ENCODE measurements at regions not wholly inside any gene's neighbourhood (a gene's known extent, or its start where the extent isn't known, plus 50 kb on each side); places are given as distances from the start of the nearest gene placed in this dataset.

GRCh38 chr20:57894522-57894921 lies 184.7 kb upstream of the PMEPA1 start:
- in situ Hi-C loops (cut with MboI; ENCODE audit: low sequenced_read_pairs) (no loop called here), dilution Hi-C loops (cut with HindIII; ENCODE audit: low sequenced_read_pairs, unreplicated experiment) (no loop called here), intact Hi-C loops (cut with micrococcal nuclease) (no loop called here)
- H4K5ac ChIP-seq (ENCODE audit: low read depth, low read length): no peak overlapping the region
- ChIA-PET CTCF (no interaction called here), POLR2A (ENCODE audit: unreplicated experiment) (no interaction called here)
- H3K79me1 ChIP-seq (ENCODE audit: low read depth in 1 of 2, low read length in 2 of 2): no peaks in the 10 kb centered on the region
- H3K4ac ChIP-seq (ENCODE audit: low read depth, low read length): no peak overlapping the region
- TF ChIP-seq NFE2L2 (IDR thresholded peaks at IDR 0.05; ENCODE audit: low read depth, low read length) (no peak), RCOR1 (IDR thresholded peaks at IDR 0.05; ENCODE audit: insufficient replicate concordance, low read length) (no peak), BHLHE40 (IDR thresholded peaks at IDR 0.05; ENCODE audit: low read depth, low read length) (no peak), FOS (IDR thresholded peaks at IDR 0.05; ENCODE audit: low read depth, low read length) (no peak), SMC3 (IDR thresholded peaks at IDR 0.05; ENCODE audit: low read depth, low read length) (no peak)
- H2AFZ ChIP-seq (replicated peaks; ENCODE audit: low read length, poor library complexity): no peak overlapping the region
- no peak overlapping the region for H3K56ac ChIP-seq (ENCODE audit: extremely low read depth, insufficient read depth, low read length)
- DNase-seq (no peak), ATAC-seq (ENCODE audit: low read depth) (no peak)
- no peak overlapping the region for H3K27ac ChIP-seq (ENCODE audit: insufficient read depth, low read length)
- H3K4me2 ChIP-seq (ENCODE audit: low read depth, low read length): no peak overlapping the region
- H4K8ac ChIP-seq (ENCODE audit: low read depth in 2 of 2, low read length in 2 of 2): no peak overlapping the region
- H3K4me3 ChIP-seq (ENCODE audit: insufficient read depth, low read depth, low read length): no peak overlapping the region
- no peak overlapping the region for H2BK15ac ChIP-seq (ENCODE audit: low read depth, low read length)
- no peaks in the 10 kb centered on the region for H3K36me3 ChIP-seq (ENCODE audit: control insufficient read depth, insufficient read depth, low read length)
- H3K9me1 ChIP-seq (ENCODE audit: insufficient read depth, low read length): no peaks in the 10 kb centered on the region
- no peak overlapping the region for H3K23ac ChIP-seq (ENCODE audit: low read depth, low read length)
- H3K18ac ChIP-seq (ENCODE audit: low read depth, low read length): no peak overlapping the region
- H2AK9ac ChIP-seq (replicated peaks; ENCODE audit: low read depth, low read length, poor library complexity): no peak overlapping the region
- H3K27me3 ChIP-seq (ENCODE audit: control insufficient read depth, insufficient read depth, low read length): peaks cover 4% of the 10 kb centered on the region
- H3K9ac ChIP-seq (ENCODE audit: low read depth, low read length): no peak overlapping the region
- H3K9me3 ChIP-seq (ENCODE audit: control insufficient read depth, insufficient read depth, low read length): no peaks in the 10 kb centered on the region
- H4K91ac ChIP-seq (ENCODE audit: insufficient read depth, low read depth, low read length): no peak overlapping the region
- no peak overlapping the region for H2BK20ac ChIP-seq (ENCODE audit: low read depth, low read length)
- no peak overlapping the region for H2AK5ac ChIP-seq (ENCODE audit: low read depth, low read length)
- no peak overlapping the region for H2BK120ac ChIP-seq (ENCODE audit: low read depth, low read length)
- BruUV-seq (replicated peaks): no TSS peak
- no peak overlapping the region for H3K14ac ChIP-seq (replicated peaks; ENCODE audit: low read depth, low read length)
- no peak overlapping the region for H2BK5ac ChIP-seq (ENCODE audit: low read depth, low read length, poor library complexity, severe bottlenecking)
- H4K20me1 ChIP-seq (ENCODE audit: insufficient read depth, low read length): no peaks in the 10 kb centered on the region
- no peaks in the 10 kb centered on the region for H3K4me1 ChIP-seq (ENCODE audit: control insufficient read depth, insufficient read depth, low read length)

All from IMR-90 (cell line).